Vagina (tissue), 2 donors: ENCODE measurements at regions not wholly inside any gene's neighbourhood (a gene's known extent, or its start where the extent isn't known, plus 50 kb on each side); places are given as distances from the start of the nearest gene placed in this dataset.

Experiments used
- CTCF ChIP-seq, 3 experiments: fragments of 450-650 bp in 2 of 3; fragments of 200-600 bp in 1 of 3; sonication (generic) in 1 of 3; IDR thresholded peaks; one replicate each; pipeline ENCODE4 v1.5.1; 2017 to 2019; ENCODE audit warnings: antibody characterized with exemption in 3 of 3, mild to moderate bottlenecking in 2 of 3, moderate library complexity in 2 of 3
- POLR2A ChIP-seq, 2 donors: fragments of 450-650 bp; IDR thresholded peaks; one replicate each; pipeline ENCODE4 v1.6.1; 2017; ENCODE audit warnings: antibody characterized with exemption in 2 of 2, mild to moderate bottlenecking in 2 of 2, moderate library complexity in 2 of 2

- TF ChIP-seq POLR2A (IDR thresholded peaks at IDR 0.05) = no peak
- no peak for TF ChIP-seq CTCF (IDR thresholded peaks at IDR 0.05)
Observed at GRCh38 chr7:148941598-148942275, 57.6 kb upstream of the EZH2 start.
